NCI-H2171 (cell line): ENCODE measurements at regions not wholly inside any gene's neighbourhood (a gene's known extent, or its start where the extent isn't known, plus 50 kb on each side); places are given as distances from the start of the nearest gene placed in this dataset.
"Not testable (repeated sequence)": the region's sequence is repeated elsewhere in the genome, so short reads cannot be mapped to it uniquely, and the experiment has no call there.

Experiments
- DNase-seq: peaks from one replicate; lab custom pipeline; 2025; lab: John Stamatoyannopoulos, UW

- DNase-seq = no peak
These were observed 366.3 kb downstream of the MRPL39 start for GRCh38 chr21:25240974-25241373.

GRCh38 chr21:25234857-25235801, 372.2 kb downstream of the MRPL39 start:
- DNase-seq = no peak

DNA sequence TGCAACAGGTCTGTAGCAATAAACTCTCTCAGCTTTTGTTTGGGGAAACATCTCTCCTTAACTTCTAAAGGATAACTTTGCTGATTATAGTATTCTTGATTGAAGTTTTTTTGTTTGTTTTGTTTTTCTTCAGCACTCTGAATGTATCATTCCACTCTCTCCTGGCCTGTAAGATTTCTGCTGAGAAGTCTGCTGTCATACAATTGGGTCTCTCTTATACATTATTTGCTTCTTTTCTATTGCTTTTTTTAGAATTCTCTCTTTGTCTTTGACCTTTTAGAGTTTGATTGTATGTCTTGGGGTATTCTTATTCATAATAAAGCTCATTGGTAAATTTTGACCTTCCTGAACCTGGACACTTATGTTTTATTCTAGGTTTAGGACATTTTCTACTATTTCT, 386.3 kb downstream of the MRPL39 start:
- DNase-seq = no peak

DNA sequence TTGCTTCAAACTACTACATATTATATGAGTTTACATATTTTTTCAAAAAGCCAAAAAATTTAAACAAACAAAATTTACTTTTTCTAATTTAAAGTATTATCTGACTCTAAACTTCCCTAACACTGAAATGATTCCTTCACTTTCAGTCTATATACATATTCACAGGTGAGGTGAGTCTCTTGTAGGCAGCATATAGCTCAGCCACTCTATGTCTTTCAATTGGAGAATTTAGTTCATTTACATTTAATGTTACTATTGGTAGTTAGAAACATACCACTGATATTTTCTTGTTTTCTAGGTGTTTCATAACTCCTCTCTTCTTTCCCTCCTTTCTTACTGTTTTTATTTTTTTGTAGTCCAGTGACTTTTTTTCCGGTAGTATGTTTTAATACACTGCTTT, 387.1 kb downstream of the MRPL39 start:
- no peak for DNase-seq

DNA sequence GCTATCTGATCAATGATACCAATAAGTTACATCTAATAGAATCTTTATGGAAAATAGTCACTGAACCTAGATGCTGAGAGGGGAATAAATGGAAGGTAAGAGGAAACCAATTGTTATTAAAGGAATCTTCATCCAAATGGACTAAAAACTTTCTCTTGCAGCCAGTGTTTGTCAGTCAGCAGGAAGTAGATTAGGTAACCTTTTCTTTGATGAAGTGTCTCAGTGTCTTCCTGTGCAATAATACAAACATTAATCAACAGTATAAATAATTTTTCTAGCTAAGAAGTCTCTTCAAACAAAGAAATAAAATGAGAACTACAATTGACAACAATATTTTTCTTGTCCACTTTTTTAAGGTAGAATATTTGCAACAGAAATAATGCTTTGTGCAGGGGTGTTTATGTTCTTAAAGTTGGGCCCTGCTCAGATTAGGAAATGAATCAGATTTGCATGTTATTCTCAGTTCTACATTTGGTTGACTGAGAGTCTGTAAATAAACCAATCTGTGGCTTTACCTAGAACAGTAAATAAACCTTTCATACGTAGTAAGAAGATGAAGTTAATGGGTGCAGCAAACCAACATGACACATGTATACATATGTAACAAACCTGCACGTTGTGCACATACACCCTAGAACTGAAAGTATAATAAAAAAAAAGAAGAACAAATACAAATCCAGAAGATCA, 391.4 kb downstream of the MRPL39 start:
- no peak for DNase-seq

DNA sequence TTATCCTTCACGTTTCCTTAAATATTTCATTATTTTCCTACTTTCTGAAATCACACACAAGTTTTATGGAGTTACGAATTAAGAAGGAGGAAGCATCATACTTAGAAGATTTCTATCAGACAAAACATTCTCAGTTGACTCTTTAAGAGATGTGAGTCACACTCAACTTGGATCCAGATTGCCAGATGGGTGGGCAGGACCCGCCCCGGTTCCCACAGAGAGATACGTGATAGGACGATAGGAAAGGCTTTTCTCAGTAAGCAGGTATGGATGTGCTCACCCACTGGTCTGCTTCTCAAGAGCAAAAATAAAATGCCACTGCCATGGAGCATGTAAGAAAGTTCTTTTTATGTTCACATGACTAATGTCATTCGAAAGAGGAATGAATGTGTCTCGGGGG, 392.6 kb downstream of the MRPL39 start:
- DNase-seq = no peak

DNA sequence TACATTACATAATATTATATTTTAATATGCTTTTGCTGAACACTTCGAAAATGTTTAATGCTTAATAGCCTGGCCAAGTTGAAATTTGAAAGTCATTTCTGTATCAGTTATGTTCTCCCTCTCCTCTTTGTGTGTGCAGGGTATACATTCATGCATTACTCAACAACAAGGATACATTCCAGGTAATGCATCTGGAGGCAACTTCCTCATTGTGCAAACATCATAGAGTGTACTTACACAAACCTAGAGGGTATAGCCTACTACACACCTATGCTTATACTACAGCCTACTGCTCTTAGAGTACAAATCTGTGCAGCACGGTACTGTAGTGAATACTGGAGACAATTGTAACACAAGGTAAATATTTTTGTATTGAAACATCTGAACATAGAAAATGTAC, 407.3 kb downstream of the MRPL39 start:
- DNase-seq = no peak

GRCh38 chr21:25191141-25191540, 416.1 kb downstream of the MRPL39 start:
- DNase-seq = no peak

DNA sequence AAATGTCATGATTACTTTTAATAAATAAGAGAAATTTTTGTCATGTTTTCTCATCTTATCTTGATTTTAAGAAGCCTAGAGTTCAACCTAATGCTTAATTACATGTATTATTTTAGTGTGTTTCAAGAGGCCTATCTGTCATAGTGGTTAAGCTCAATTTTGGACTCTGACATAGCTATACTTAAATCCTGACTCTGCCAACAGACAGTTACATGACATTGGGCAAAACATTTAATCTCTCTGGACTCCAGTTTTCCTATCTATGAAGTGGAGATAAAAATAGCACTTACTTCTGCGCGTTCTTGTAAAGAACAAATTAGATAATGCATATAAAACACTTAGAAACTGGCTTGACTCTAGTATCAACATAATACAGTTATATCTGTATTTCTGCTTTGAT, 417.8 kb downstream of the MRPL39 start:
- DNase-seq = no peak

DNA sequence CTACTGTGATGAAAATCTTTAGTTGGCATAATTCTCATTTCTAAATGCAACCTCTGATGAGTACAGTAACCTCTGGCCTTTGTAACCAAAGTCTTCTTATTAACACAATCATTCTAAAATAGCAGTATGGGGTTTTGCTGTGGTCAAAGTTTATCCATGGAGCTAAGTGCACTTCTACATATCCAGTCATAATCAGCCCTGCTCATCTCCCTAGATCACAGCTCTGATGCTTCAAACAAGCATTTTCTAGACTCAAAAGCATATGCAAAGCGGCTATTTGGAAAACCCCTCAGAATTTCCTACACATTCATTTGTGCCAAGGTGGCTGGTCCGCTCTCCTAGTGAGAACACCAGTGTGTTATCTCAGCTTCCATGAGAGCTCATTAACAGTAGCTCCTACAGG, 418.6 kb downstream of the MRPL39 start:
- no peak for DNase-seq

GRCh38 chr21:25186273-25186672, 421.0 kb downstream of the MRPL39 start:
- no peak for DNase-seq

DNA sequence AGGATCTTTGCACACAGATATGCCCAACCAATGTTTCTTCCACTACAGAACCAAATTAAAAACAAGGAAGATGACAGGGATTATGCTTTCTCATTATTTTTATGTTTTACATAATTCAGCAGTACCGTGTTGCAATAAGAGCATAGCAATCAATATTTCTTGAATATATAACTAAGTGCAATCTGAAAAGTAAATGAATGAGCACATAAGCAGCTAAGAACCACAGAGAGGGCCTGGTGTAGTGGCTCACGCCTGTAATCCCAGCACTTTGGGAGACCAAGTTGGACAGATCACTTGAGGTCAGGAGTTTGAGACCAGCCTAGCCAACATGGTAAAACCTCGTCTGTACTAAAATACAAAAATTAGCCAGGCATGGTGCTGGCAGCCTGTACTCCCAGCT, 423.7 kb downstream of the MRPL39 start:
- DNase-seq = no peak

GRCh38 chr21:25181690-25182089, 425.6 kb downstream of the MRPL39 start:
- not testable (repeated sequence) for DNase-seq

DNA sequence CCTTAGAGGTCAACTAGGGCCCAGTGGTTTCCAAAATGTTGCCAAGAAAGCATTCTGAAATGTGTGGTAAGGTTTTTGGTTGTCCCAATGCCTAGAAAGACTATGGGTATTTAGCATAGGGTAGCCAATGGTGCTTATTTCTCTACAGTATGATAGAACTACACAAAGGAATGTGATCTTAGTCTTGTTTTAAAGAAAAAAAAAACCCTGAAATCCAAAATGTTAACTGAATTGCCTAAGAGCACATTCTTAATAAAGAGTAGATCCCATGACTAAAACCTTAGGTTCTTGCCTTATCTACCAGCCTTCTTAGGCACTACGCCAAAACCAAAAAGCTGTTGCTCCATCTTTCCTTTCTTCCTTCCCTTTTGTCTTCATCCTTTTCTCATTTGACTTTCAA, 428.2 kb downstream of the MRPL39 start:
- no peak for DNase-seq

DNA sequence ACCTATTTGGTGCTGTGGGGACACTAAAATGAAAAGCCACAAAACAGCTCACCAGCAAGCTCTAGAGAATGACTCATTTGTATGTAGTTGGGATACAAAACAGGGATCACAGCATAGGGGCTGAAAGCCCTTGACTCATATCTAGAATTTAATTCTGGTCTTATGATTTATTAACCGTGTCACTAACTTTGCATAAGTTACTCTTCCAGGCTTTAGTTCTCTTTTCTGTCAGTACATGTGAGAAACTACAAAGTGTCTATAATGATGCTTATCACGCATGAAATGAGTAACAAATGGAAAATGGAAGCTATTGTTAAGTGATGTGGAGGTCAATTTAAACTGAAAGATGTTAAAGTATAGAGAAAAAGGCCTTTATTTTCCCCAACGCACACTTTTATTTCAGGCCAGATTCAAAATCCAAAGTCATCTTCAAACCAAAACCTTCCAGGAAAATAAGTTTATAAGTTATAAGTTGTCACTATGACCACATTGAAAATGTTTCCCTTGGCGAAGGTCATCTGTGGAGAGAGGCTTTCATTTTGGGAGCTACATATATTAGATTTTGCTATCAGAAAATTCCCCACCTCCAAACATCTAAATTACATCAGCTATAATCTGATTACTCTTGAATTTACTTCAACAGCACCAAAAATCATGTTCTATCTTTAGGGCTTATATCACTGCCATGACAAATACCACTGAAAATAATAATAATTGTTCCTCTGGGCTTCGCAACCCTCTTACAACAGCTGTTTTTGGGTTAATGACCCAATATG, 430.5 kb downstream of the MRPL39 start:
- no peak for DNase-seq

- DNase-seq = no peak
These were observed 431.3 kb downstream of the MRPL39 start for GRCh38 chr21:25175938-25176337.

- DNase-seq = no peak
These were observed 435.8 kb downstream of the MRPL39 start for GRCh38 chr21:25171438-25171837.

DNA sequence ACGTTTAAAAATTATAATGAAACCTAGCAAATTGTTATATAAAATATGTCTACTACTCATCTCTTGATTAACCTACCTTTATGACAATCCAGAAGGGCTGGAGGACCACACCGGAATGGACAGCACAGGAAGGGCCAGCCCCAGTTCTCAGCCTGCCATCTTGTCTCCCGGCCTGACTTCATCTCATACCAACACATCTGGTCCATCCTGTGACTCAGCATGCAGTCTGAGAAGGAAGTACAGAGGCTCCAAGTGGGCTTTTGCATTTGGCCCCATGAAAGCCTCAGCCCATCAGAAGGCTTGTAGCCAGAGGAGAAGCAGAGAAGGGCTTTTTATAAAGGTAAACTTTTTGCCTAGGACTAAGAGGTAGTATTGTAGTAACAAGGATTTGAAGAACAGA, 436.6 kb downstream of the MRPL39 start:
- DNase-seq = no peak

DNA sequence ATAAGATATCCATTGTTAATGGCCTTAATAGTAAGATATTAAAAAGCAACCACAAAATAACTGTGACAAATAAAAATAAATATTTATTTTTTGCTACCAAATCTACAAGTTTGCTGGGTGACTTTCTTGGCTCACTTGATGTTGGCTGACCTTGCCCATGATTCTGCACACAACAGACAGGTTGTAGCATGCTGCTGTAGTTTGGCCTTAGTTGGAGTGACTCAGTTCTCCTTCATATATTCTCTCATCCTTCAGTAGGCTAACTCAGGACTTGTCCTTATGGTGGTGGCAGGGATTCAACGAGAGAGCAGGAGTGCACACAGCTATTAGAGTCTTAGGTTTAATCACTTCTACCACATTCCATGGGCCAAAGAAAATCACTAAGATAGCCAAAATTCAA, 437.9 kb downstream of the MRPL39 start:
- no peak for DNase-seq

DNA sequence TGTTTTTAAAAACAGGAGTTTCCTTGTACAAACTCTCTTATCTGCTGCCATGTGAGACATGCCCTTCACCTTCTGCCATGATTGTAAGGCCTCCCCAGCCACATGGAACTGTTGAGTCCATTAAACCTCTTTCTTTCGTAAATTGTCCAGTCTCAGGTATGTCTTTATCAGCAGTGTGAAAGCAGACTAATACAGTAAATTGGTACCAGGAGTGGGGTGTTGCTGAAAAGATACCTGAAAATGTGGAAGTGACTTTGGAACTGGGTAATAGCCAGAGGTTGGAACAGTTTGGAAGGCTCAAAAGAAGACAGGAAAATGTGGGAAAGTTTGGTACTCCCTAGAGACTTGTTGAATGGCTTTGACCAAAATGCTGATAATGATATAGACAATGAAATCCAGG, 440.4 kb downstream of the MRPL39 start:
- not testable (repeated sequence) for DNase-seq

- no peak for DNase-seq
These were observed 445.7 kb downstream of the MRPL39 start for GRCh38 chr21:25161571-25161970.

GRCh38 chr21:25155020-25155419, 452.3 kb downstream of the MRPL39 start:
- DNase-seq = not testable (repeated sequence)

DNA sequence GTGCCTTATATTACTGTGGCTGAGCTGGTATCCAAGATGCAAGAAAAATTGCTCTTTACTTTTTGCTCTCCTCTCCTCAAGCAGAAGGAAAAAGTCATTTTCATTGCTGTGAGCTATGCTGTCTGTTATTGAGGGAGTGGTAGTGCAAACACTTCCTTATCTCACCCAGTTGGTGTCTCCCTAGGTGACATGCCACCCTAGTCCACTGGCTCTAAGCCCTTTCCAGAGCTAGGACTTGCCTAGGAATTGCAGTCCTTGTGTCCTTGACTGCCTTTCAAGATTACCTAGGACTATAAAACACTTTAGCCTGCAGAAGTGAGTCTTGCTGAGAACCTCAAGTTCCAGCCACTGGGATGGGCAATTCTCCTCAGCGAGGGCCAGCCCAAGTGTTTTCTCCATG, 458.3 kb downstream of the MRPL39 start:
- no peak for DNase-seq
